ENCODE measurements at regions not wholly inside any gene's neighbourhood (a gene's known extent, or its start where the extent isn't known, plus 50 kb on each side); places are given as distances from the start of the nearest gene placed in this dataset.

DNA sequence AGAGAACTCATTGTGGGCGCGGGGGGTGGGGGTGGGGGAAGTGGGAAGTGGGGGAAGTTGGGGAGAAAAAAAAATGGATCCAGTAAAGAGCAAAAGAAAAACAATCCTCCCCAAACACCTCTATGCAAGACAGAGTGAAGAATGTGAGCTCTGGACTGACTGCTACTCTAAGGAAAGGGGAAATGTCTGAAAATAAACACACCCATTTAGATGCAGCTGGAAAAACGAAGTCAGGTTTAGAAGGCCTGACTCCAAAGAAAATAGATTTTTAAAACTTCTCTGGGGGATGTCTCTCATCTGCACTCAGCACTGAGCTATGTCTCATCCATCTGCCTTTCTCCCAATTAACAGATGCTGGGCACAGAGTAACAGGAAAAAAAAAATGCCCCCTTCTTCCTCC lies 904.4 kb downstream of the GALC start:
- TF ChIP-seq SIN3A (IDR thresholded peaks at IDR 0.05; ENCODE audit: borderline replicate concordance, insufficient read depth, low read length) (no peak), TAF1 (IDR thresholded peaks at IDR 0.05; ENCODE audit: borderline replicate concordance, insufficient read depth, low read length) (no peak), FOXP2 (optimal IDR thresholded peaks at IDR 0.05; ENCODE audit: borderline replicate concordance, extremely low read depth, extremely low read length, insufficient read depth) (no peak), POLR2AphosphoS5 (IDR thresholded peaks at IDR 0.05; ENCODE audit: low read depth, low read length) (no peak)
- TF ChIP-seq, protein P1, sequence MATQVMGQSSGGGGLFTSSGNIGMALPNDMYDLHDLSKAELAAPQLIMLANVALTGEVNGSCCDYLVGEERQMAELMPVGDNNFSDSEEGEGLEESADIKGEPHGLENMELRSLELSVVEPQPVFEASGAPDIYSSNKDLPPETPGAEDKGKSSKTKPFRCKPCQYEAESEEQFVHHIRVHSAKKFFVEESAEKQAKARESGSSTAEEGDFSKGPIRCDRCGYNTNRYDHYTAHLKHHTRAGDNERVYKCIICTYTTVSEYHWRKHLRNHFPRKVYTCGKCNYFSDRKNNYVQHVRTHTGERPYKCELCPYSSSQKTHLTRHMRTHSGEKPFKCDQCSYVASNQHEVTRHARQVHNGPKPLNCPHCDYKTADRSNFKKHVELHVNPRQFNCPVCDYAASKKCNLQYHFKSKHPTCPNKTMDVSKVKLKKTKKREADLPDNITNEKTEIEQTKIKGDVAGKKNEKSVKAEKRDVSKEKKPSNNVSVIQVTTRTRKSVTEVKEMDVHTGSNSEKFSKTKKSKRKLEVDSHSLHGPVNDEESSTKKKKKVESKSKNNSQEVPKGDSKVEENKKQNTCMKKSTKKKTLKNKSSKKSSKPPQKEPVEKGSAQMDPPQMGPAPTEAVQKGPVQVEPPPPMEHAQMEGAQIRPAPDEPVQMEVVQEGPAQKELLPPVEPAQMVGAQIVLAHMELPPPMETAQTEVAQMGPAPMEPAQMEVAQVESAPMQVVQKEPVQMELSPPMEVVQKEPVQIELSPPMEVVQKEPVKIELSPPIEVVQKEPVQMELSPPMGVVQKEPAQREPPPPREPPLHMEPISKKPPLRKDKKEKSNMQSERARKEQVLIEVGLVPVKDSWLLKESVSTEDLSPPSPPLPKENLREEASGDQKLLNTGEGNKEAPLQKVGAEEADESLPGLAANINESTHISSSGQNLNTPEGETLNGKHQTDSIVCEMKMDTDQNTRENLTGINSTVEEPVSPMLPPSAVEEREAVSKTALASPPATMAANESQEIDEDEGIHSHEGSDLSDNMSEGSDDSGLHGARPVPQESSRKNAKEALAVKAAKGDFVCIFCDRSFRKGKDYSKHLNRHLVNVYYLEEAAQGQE (IDR thresholded peaks at IDR 0.05; ENCODE audit: insufficient read depth in 1 of 2, low read depth in 2 of 2, low read length in 2 of 2), result no peak

DNA sequence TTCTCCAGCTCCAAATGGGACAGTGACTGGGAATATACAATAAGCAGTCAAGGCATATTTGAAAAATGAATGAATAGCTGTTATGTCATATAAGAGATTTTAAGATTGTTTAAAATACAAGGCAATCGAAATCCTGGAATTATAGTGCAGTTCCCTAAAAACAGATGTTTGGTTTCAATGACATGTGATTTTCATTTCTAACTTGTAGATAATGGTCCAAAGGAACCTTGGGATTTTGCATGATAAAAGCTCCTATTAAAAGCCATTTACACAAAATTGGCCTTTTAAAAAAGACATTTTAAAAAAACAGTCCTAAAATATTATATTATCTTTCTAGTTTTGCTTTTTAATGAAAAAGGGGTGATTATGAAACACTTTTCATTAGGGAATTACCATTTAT lies 905.1 kb downstream of the GALC start:
- no peak for TF ChIP-seq TAF1 (IDR thresholded peaks at IDR 0.05; ENCODE audit: borderline replicate concordance, insufficient read depth, low read length)
- no peak for TF ChIP-seq SIN3A (IDR thresholded peaks at IDR 0.05; ENCODE audit: borderline replicate concordance, insufficient read depth, low read length)
- TF ChIP-seq, protein P1 (IDR thresholded peaks at IDR 0.05; ENCODE audit: insufficient read depth in 1 of 2, low read depth in 2 of 2, low read length in 2 of 2), result no peak
- no peak for TF ChIP-seq FOXP2 (optimal IDR thresholded peaks at IDR 0.05; ENCODE audit: borderline replicate concordance, extremely low read depth, extremely low read length, insufficient read depth)

DNA sequence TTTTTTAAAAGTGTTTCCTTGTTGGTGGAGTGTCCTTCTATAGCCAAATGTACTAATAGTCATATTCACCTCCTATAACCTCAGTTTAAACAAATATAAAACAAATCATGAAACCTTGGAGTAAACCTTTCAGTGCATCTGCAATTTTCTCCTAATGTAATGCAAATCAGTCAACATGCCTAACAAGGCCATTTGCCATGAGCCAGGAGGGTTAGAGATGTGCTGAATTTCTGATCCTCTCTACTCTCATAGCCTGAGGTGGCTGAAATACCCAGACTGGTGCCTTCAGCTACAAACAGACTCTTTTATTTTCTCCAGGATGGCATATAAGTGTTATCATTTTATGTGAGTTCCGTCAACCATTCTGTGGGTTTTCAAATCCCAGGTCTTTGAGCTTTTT lies 908.1 kb downstream of the GALC start:
- TF ChIP-seq FOXP2 (optimal IDR thresholded peaks at IDR 0.05; ENCODE audit: borderline replicate concordance, extremely low read depth, extremely low read length, insufficient read depth) (no peak), SIN3A (IDR thresholded peaks at IDR 0.05; ENCODE audit: borderline replicate concordance, insufficient read depth, low read length) (no peak), POLR2AphosphoS5 (IDR thresholded peaks at IDR 0.05; ENCODE audit: low read depth, low read length) (no peak), TAF1 (IDR thresholded peaks at IDR 0.05; ENCODE audit: borderline replicate concordance, insufficient read depth, low read length) (no peak)
- TF ChIP-seq, protein P1 (IDR thresholded peaks at IDR 0.05; ENCODE audit: insufficient read depth in 1 of 2, low read depth in 2 of 2, low read length in 2 of 2), result no peak

DNA sequence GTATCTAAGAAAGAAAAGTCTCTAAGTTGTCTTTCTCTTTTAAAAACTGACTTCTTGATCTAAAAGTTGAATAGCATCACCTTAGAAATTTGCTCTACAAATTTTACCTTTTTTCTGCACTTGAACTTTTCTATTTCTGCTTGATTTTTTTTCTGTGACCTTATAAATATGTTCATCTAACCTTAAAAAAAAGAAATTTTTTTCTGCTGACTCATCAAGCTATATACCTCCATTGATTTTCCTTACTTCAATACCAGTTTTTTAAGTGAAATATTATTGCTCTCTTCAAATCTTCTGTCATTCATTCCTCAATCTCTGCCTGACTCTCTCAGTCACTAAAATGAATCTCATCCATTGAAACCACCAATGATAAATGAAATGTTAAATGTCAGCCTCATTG lies 910.1 kb downstream of the GALC start:
- TF ChIP-seq FOXP2 (optimal IDR thresholded peaks at IDR 0.05; ENCODE audit: borderline replicate concordance, extremely low read depth, extremely low read length, insufficient read depth) (no peak), POLR2AphosphoS5 (IDR thresholded peaks at IDR 0.05; ENCODE audit: low read depth, low read length) (no peak), TAF1 (IDR thresholded peaks at IDR 0.05; ENCODE audit: borderline replicate concordance, insufficient read depth, low read length) (no peak), SIN3A (IDR thresholded peaks at IDR 0.05; ENCODE audit: borderline replicate concordance, insufficient read depth, low read length) (no peak)
- TF ChIP-seq, protein P1 (IDR thresholded peaks at IDR 0.05; ENCODE audit: insufficient read depth in 1 of 2, low read depth in 2 of 2, low read length in 2 of 2), result no peak

DNA sequence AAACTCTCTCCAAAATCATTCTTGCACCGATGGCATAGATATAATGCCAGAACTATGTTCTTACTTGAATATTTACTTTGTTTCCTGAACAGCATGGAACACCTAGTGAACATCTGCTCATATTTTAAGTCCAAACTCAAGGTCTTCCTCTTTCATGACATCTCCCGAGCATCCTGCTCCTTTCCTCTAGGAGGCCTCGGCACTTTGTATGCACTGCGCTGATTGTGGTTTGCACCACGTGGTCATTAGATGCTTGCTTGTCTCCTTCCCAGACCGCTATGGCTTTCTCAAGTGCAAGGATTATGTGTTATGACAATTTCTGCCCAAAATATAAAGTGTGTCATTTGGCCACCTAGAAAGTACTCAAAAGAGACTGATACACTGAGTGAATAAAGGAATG lies 912.0 kb downstream of the GALC start:
- TF ChIP-seq TAF1 (IDR thresholded peaks at IDR 0.05; ENCODE audit: borderline replicate concordance, insufficient read depth, low read length), result no peak
- TF ChIP-seq FOXP2 (optimal IDR thresholded peaks at IDR 0.05; ENCODE audit: borderline replicate concordance, extremely low read depth, extremely low read length, insufficient read depth), result no peak
- TF ChIP-seq POLR2AphosphoS5 (IDR thresholded peaks at IDR 0.05; ENCODE audit: low read depth, low read length), result no peak
- no peak for TF ChIP-seq SIN3A (IDR thresholded peaks at IDR 0.05; ENCODE audit: borderline replicate concordance, insufficient read depth, low read length)
- TF ChIP-seq, protein P1 (IDR thresholded peaks at IDR 0.05; ENCODE audit: insufficient read depth in 1 of 2, low read depth in 2 of 2, low read length in 2 of 2), result no peak

Data from PFSK-1 (cell line).